ENCODE measurements at regions not wholly inside any gene's neighbourhood (a gene's known extent, or its start where the extent isn't known, plus 50 kb on each side); places are given as distances from the start of the nearest gene placed in this dataset.
"Not testable (repeated sequence)": the region's sequence is repeated elsewhere in the genome, so short reads cannot be mapped to it uniquely, and the experiment has no call there.

GRCh38 chr2:54048896-54049295 is 66.5 kb upstream of the ACYP2 start:
- TF ChIP-seq EZH2 (IDR thresholded peaks at IDR 0.05; ENCODE audit: insufficient read depth, poor library complexity, severe bottlenecking); EZH2phosphoT487 (IDR thresholded peaks at IDR 0.05; ENCODE audit: insufficient read depth, low read depth): not testable (repeated sequence)

All from GM23248 (cell line).